RWPE2 (cell line): ENCODE measurements at regions not wholly inside any gene's neighbourhood (a gene's known extent, or its start where the extent isn't known, plus 50 kb on each side); places are given as distances from the start of the nearest gene placed in this dataset.
A peak's percentile ranks its signal among the peaks of the same experiment; 100 is the strongest.

ENCODE experiments used
- ATAC-seq: fragments of 200-7000 bp; cut with Tn5 transposase; 3 replicates; pipeline ENCODE4 v1.9.1; 2021; ENCODE audit warnings: low read depth
- DNase-seq: peaks from one replicate; pipeline ENCODE4 v3.0.0-alpha.2; 2020; ENCODE audit warnings: low spot score
- H3K27ac ChIP-seq: fragments of 450-650 bp; 2 replicates; pipeline ENCODE4 v1.5.1; 2017; ENCODE audit warnings: mild to moderate bottlenecking; ENCODE audit not compliant: poor library complexity, severe bottlenecking
- H3K27me3 ChIP-seq: fragments of 250-450 bp; sonication (Bioruptor Pico); 2 replicates; pipeline ENCODE4 v1.5.1; 2021; ENCODE audit warnings: mild to moderate bottlenecking, moderate library complexity; ENCODE audit not compliant: insufficient read depth, poor library complexity, severe bottlenecking
- H3K36me3 ChIP-seq: fragments of 250-450 bp; sonication (Bioruptor Pico); 2 replicates; pipeline ENCODE4 v1.5.1; 2020; ENCODE audit warnings: low read depth, mild to moderate bottlenecking, moderate library complexity
- H3K4me1 ChIP-seq: fragments of 250-450 bp; sonication (Bioruptor Pico); 2 replicates; pipeline ENCODE4 v1.5.1; 2021; ENCODE audit warnings: mild to moderate bottlenecking, moderate library complexity; ENCODE audit not compliant: insufficient read depth, poor library complexity, severe bottlenecking
- H3K4me3 ChIP-seq: fragments of 250-450 bp; sonication (Bioruptor Pico); 2 replicates; pipeline ENCODE4 v1.5.1; 2021; ENCODE audit warnings: mild to moderate bottlenecking, moderate library complexity; ENCODE audit not compliant: severe bottlenecking
- H3K9me3 ChIP-seq: fragments of 250-450 bp; sonication (Bioruptor Pico); 2 replicates; pipeline ENCODE4 v1.5.1; 2021; ENCODE audit warnings: mild to moderate bottlenecking, moderate library complexity; ENCODE audit not compliant: severe bottlenecking
- TF ChIP-seq, protein P1 (sequence below): fragments of 450-650 bp; IDR thresholded peaks from one replicate; pipeline ENCODE4 v1.5.1; 2017; ENCODE audit warnings: mild to moderate bottlenecking, moderate library complexity; ENCODE audit not compliant: poor library complexity, severe bottlenecking

DNA sequence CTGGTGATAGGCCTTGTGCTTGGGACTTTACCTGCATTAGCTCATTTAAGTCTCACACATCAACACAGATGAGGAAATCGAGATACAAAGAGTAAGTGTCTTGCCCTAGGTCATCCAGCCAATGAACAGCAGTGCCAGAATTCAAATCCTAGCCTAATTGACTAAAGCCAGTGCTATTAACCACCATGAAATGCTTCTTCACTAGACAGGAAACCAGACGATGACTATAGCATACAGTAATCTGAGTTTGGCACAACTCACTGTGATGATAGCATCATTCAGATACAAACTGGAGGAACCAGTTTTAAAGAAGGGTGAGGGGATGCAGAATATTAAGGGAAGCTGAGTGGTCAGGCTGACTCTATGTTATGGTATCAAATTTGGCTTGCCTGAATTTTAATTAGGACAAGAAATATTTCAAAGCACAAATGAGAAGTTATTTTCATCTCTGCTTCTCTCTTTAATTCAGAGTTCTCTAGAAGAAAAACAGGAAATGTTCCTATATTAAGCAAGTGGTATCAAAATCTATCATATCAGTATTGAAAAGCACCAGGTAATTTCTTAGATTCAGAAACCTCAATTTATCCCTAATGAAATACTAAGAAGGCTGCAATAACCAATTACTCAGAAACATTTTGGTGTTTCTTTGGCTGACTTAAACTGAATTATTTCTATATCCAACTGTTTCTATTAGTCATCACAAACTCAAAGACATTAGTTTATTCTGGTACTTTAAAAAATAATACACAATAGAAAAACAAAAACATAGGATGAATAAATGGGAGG is 147.0 kb upstream of the RASA1 start:
- TF ChIP-seq, protein P1, sequence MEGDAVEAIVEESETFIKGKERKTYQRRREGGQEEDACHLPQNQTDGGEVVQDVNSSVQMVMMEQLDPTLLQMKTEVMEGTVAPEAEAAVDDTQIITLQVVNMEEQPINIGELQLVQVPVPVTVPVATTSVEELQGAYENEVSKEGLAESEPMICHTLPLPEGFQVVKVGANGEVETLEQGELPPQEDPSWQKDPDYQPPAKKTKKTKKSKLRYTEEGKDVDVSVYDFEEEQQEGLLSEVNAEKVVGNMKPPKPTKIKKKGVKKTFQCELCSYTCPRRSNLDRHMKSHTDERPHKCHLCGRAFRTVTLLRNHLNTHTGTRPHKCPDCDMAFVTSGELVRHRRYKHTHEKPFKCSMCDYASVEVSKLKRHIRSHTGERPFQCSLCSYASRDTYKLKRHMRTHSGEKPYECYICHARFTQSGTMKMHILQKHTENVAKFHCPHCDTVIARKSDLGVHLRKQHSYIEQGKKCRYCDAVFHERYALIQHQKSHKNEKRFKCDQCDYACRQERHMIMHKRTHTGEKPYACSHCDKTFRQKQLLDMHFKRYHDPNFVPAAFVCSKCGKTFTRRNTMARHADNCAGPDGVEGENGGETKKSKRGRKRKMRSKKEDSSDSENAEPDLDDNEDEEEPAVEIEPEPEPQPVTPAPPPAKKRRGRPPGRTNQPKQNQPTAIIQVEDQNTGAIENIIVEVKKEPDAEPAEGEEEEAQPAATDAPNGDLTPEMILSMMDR: no peak
- Histone ChIP-seq H3K27me3 (no peaks in the 10 kb centered on the region), H3K27ac (peak overlapping the region; percentile 98), H3K9me3 (no peaks in the 10 kb centered on the region), H3K4me3 (no peak overlapping the region), H3K4me1 (peaks cover 67% of the 10 kb centered on the region), H3K36me3 (no peaks in the 10 kb centered on the region)
- peak; percentile 68 for DNase-seq
- ATAC-seq: peak; percentile 91

DNA sequence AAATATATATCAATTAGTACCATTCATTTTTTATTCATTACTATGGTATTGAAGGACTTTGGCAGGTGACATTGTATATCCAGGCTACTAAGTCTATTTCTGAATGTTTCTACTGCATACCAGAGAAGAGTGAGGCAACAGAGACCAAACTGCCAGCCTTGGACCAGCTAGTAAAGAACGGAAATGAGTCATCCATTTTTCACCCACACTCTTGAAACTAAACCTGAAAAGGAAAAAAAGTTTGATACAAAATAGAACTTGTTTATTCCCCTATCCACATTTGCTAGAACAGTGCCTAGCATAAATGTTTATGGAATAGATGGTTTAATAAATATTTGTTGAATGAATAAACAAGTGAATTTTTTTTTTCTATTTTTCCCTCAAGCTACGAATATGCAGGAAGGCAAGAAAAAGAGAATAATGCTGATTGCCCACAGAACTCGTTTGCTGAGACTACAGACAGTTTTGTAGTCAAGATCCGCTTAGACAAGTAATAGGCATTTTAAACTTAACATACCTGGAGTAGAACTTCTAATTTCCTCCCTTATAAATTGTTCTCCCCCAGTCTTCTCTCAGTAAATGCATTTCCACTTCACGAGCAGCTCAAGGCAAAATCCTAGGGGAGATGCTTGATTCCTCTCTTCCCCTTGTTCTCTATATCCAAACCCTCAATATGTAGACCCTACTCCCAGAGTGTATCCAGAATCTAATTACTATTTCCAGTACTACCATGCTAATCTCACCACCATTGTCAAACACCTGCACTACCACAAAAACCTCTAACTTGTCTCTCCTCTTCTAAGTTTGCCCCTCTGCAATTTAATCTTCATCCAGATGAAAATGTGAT is 146.2 kb upstream of the RASA1 start:
- no peaks in the 10 kb centered on the region for H3K36me3 ChIP-seq
- no peaks in the 10 kb centered on the region for H3K27me3 ChIP-seq
- H3K4me1 ChIP-seq: peaks cover 67% of the 10 kb centered on the region
- H3K4me3 ChIP-seq: no peak overlapping the region
- no peaks in the 10 kb centered on the region for H3K9me3 ChIP-seq
- ATAC-seq: peak; percentile 72
- H3K27ac ChIP-seq: peak overlapping the region; percentile 98
- peak; percentile 68 for DNase-seq
- TF ChIP-seq, protein P1: no peak

DNA sequence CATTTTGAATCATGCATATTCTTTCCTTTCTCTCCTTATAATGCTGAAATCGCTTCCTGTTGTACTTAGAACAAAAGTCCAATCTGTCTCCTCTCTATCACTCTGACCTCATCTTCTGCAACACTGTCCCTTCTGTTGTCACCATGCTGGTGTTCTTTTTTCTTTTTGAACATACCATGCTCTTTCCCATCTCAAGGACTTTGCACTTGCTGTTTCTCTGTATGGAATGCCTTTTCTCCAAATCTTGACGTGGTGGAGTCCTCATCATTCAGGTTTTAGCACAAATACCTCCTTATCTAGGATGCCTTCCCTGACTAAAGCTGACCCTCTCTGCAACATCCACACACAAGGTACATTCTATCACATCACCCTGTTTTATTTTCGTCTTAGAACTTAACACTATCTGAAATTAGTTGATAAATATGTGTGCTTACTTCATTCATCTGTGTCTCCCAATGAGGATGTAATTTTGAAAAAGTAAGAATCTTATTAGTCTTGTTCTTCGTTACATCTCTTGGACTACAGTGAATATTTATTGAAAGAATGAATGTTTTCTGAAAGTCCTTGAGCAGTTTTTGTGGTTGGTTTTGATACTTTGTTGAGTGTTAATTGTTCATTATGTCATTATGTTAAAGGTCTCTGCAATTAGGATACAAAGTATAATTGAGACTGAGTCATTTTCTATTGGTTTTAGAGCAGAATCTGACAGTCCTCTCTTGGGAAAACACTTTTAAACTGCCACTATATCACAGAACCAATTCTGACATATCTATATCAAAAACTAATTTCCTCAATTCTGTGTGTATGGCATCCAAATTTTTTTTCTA is 145.3 kb upstream of the RASA1 start:
- H3K27me3 ChIP-seq: no peaks in the 10 kb centered on the region
- H3K27ac ChIP-seq: peak overlapping the region; percentile 98
- H3K36me3 ChIP-seq: no peaks in the 10 kb centered on the region
- TF ChIP-seq, protein P1: no peak
- DNase-seq (no peak), ATAC-seq (no peak)
- peaks cover 71% of the 10 kb centered on the region for H3K4me1 ChIP-seq
- H3K4me3 ChIP-seq: no peak overlapping the region
- H3K9me3 ChIP-seq: no peaks in the 10 kb centered on the region

DNA sequence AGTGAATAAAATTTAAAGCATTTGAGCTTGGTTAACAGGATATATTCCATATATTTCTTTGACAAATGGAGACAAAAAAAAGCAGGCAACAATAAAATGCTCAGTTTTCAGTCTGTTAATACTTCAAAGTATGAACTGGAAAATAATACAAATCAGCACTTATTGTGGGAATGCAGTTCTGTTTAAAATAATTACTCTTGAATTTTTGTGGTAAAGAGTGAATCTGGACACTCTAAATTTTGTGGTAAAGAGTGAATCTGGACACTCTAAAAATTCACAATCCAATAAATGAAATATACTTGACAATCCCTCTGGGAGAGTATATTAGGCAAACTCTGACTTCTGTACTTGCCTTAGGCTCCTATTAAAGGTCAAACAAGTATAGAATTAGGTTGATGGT is 141.9 kb upstream of the RASA1 start:
- Histone ChIP-seq H3K36me3 (no peaks in the 10 kb centered on the region), H3K9me3 (no peaks in the 10 kb centered on the region), H3K27ac (peak overlapping the region; percentile 98), H3K27me3 (no peaks in the 10 kb centered on the region), H3K4me1 (peaks cover 59% of the 10 kb centered on the region), H3K4me3 (no peak overlapping the region)
- no peak for ATAC-seq
- TF ChIP-seq, protein P1: no peak
- no peak for DNase-seq
